Fibroblast of villous mesenchyme (primary cell): ENCODE measurements at regions not wholly inside any gene's neighbourhood (a gene's known extent, or its start where the extent isn't known, plus 50 kb on each side); places are given as distances from the start of the nearest gene placed in this dataset.
"Not testable (repeated sequence)": the region's sequence is repeated elsewhere in the genome, so short reads cannot be mapped to it uniquely, and the experiment has no call there.

ENCODE experiments used
- DNase-seq: peaks from one replicate; pipeline ENCODE4 v3.0.0-alpha.2; 2010; ENCODE audit warnings: low read depth
- H3K4me3 ChIP-seq: 2 replicates; pipeline ENCODE4 v1.5.1; 2011; ENCODE audit warnings: low read depth, mild to moderate bottlenecking, low read length
- TF ChIP-seq, protein P1 (sequence below): IDR thresholded peaks from 2 replicates; pipeline ENCODE4 v1.5.1; 2012; ENCODE audit warnings: low read depth, mild to moderate bottlenecking, low read length; ENCODE audit not compliant: insufficient read depth

DNA sequence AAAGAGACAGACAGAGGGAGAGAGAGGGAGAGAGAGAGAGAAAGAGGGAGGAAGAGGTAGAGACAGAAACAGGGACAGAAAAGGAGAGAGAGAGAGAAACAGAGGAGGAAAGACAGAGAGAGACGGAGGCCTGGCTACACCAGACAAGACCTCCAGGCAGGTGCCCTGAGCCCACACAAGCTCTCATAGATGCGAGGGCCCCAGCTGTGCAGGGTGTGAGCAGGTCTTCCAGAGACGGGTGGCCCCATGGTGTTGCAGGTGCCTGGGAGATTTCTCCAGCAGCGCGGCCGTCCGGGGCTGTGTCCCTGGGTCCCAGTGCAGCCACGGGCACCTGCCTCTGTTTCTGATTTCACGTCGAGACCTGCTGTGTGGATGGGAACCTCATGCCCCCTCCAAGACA, 253.0 kb downstream of the SHOX start:
- TF ChIP-seq, protein P1, sequence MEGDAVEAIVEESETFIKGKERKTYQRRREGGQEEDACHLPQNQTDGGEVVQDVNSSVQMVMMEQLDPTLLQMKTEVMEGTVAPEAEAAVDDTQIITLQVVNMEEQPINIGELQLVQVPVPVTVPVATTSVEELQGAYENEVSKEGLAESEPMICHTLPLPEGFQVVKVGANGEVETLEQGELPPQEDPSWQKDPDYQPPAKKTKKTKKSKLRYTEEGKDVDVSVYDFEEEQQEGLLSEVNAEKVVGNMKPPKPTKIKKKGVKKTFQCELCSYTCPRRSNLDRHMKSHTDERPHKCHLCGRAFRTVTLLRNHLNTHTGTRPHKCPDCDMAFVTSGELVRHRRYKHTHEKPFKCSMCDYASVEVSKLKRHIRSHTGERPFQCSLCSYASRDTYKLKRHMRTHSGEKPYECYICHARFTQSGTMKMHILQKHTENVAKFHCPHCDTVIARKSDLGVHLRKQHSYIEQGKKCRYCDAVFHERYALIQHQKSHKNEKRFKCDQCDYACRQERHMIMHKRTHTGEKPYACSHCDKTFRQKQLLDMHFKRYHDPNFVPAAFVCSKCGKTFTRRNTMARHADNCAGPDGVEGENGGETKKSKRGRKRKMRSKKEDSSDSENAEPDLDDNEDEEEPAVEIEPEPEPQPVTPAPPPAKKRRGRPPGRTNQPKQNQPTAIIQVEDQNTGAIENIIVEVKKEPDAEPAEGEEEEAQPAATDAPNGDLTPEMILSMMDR, result no peak
- DNase-seq, result no peak
- no peak overlapping the region for H3K4me3 ChIP-seq

DNA sequence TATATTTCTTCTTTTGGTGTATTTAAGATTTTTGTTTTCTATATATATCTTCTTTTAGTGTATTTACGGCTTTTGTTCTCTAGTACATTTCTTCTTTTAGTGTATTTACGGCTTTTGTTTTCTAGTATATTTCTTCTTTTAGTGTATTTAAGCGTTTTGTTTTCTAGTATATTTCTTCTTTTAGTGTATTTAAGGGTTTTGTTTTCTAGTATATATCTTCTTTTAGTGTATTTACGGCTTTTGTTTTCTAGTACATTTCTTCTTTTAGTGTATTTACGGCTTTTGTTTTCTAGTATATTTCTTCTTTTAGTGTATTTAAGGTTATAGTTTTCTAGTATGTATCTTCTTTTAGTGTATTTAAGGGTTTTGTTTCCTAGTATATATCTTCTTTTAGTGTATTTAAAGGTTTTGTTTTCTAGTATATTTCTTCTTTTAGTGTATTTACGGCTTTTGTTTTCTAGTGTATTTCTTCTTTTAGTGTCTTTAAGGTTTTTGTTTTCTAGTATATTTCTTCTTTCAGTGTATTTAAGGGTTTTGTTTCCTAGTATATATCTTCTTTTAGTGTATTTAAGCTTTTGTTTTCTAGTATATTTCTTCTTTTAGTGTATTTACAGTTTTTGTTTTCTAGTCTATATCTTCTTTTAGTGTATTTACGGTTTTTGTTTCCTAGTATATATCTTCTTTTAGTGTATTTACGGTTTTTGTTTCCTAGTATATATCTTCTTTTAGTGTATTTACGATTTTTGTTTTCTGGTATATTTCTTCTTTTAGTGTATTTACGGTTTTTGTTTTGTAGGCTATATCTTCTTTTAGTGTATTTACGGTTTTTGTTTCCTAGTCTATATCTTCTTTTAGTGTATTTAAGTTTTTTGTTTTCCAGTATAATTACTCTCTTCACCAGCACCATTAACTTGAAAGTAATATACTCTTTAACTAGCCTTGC, 249.4 kb downstream of the SHOX start:
- DNase-seq, H3K4me3 ChIP-seq: not testable (repeated sequence)

DNA sequence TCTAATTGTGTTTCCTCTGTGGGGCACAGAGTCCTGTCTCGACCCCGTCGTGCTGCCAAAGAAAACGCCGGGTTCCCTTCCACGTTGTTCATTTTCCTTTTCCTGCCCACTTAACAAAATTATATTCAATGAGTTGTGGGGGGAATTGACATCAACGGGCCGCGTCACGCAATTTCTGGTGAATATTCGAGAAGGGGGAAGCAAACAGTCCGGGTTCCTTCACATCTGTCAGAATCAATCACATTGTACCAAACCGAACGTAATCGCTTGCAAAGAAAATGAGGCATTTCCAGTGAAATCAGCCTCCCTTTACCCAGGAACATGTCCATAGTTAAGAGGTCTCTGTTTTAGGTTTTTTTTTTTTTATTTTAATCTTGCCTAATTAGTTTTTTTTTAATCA, 243.5 kb downstream of the SHOX start:
- no peak for DNase-seq
- TF ChIP-seq, protein P1, result no peak
- H3K4me3 ChIP-seq, result no peak overlapping the region

DNA sequence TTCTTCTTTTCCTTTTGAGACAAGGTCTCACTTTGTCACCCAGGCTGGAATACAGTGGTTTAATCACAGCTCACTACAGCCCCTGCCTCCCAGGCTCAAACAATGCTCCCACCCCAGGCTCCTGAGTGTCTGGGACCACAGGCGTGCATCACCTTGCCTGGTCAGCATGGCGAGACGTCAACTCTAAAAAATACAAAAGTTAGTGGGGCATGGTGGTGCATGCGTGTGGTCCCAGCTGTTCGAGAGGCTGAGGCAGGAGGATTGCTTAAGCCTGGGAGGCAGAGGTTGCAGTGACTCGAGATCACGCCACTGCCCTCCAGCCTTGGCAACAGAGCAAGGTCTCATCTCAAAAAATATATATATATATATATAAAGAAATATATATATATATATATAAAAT, 242.4 kb downstream of the SHOX start:
- TF ChIP-seq, protein P1, result no peak
- H3K4me3 ChIP-seq, result no peak overlapping the region
- no peak for DNase-seq

DNA sequence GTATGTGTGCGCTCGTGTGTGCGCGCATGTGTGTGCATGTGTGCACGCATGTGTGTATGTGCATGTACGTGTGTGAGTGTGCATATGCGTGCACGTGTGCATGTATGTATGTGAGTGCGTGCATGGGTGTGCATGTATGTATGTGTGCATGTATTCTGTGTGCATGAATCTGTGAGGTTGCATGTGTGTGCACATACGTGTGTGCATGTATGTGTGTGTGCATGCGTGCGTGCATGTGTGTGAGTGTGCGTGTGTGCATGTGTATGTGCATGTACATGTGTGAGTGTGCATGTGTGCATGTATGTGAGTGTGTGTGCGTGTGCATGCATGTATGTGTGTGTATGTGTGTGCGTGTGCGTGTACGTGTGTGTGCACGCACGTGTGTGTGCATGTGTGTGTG, 241.5 kb downstream of the SHOX start:
- no peak overlapping the region for H3K4me3 ChIP-seq
- TF ChIP-seq, protein P1, result no peak
- no peak for DNase-seq

DNA sequence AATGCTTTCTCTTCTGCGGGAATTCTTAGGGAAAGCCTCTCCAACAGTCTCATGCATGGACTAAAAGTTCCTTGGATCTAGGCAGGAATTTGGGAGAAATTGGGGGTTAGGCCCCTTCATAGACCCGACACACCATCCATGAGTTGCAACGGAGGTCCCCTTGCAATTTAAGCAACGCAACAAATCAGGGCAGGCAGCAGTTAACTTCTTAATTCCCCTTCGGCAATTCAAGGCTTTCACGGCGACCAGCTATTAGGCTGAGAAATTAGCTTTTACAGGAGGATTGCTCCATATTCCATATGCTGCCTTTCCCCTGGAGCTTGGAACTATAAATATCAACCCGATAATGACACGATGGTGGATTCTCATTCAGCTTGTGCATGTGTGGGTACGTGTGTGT, 241.0 kb downstream of the SHOX start:
- H3K4me3 ChIP-seq, result no peak overlapping the region
- no peak for DNase-seq
- TF ChIP-seq, protein P1, result no peak

DNA sequence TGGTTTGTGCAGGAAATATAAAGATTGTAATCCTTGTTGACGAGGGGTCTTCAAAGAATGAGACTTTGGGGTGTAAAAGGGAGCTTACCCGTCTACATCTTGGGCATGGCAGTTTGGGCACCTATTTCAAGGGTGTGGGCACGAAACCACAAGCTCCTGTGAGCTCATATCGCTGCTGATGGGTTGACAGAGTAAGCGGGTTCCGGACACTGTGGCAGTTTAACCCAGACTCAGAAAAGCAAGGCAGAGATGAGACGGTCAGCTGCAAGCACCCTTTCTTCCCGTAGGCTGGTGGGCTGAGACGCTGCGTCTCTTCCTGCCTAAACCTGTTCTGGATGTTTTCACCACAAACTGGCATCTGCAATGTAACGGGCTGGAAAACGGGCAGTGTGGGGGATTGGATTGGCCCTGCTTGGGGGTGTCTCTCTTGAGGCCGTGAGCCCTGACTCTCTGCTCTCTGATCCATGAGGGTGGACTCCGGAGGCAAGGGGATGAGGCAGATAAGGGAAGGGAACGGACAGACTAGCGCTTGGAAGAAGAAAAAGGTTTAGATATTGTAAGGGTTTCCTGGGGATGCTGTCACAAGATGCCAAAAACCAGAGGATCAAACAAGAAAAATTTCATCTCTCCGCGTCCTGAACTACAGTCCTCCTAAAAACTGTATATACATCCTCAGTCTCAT, 237.5 kb downstream of the SHOX start:
- TF ChIP-seq, protein P1, result no peak
- H3K4me3 ChIP-seq, result no peak overlapping the region
- no peak for DNase-seq
